Thoracic aorta (tissue), 2 donors: ENCODE measurements at regions not wholly inside any gene's neighbourhood (a gene's known extent, or its start where the extent isn't known, plus 50 kb on each side); places are given as distances from the start of the nearest gene placed in this dataset.

Source experiments
- ATAC-seq: fragments of 150-250 bp; one replicate; pipeline ENCODE4 v1.8.0; 2017; ENCODE audit warnings: low read depth; ENCODE audit not compliant: insufficient number of reproducible peaks, low FRiP score
- DNase-seq: peaks from one replicate; pipeline ENCODE4 v3.0.0-alpha.2; 2020; ENCODE audit warnings: low spot score
- H3K27ac ChIP-seq, 2 donors: fragments of 200-600 bp; sonication (generic); 1 replicate in 1 of 2; 2 replicates in 1 of 2; pipeline ENCODE4 v1.5.1; 2016; ENCODE audit warnings: mild to moderate bottlenecking in 2 of 2, moderate library complexity in 2 of 2
- H3K27me3 ChIP-seq: fragments of 200-600 bp; sonication (generic); replicated peaks from 2 replicates; pipeline ENCODE4 v1.6.0; 2016; ENCODE audit warnings: mild to moderate bottlenecking; ENCODE audit not compliant: insufficient read depth
- H3K36me3 ChIP-seq: fragments of 200-600 bp; sonication (generic); one replicate; pipeline ENCODE4 v1.5.1; 2016
- H3K4me1 ChIP-seq, 2 donors: fragments of 200-600 bp; sonication (generic); 1 replicate in 1 of 2; 2 replicates in 1 of 2; pipeline versions ENCODE4 v1.5.1 to v1.6.0; 2016; ENCODE audit warnings: low read depth in 2 of 2, mild to moderate bottlenecking in 1 of 2; ENCODE audit not compliant: control insufficient read depth in 1 of 2
- H3K4me3 ChIP-seq: fragments of 200-600 bp; sonication (generic); 2 replicates; pipeline ENCODE4 v1.5.1; 2016; ENCODE audit warnings: mild to moderate bottlenecking
- H3K9me3 ChIP-seq: fragments of 200-600 bp; sonication (generic); 2 replicates; pipeline ENCODE4 v1.5.1; 2016
- TF ChIP-seq, protein P1 (sequence below): fragments of 200-600 bp; sonication (generic); IDR thresholded peaks from one replicate; pipeline ENCODE4 v1.5.1; 2019; ENCODE audit warnings: antibody characterized with exemption

DNA sequence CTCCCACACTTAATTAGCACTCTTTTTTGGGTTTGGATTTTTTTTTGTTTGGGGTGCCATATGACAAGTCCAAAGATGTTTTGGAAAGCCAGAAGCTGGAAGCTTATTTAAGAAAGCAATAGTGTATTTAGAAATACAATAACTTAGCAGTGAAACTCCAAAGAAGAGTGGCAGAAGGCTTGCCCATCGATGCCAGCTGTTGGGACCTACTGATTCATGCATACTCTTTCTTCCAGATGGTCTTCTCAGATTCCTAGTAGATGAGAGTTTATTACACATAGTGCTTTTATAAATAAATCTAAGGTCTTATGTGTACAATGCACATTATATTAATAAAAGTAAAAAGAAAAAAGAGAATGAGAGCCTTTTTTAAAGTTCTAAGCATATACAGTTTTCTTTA is 374.6 kb downstream of the OSTF1 start:
- DNase-seq (no peak), ATAC-seq (no peak)
- H3K27ac ChIP-seq: no peak overlapping the region
- no peaks in the 10 kb centered on the region for H3K36me3 ChIP-seq
- H3K4me1 ChIP-seq: peaks cover 0 to 7% of the 10 kb centered on the region in 2 donors
- H3K27me3 ChIP-seq: no peaks in the 10 kb centered on the region
- H3K4me3 ChIP-seq: no peak overlapping the region
- TF ChIP-seq, protein P1, sequence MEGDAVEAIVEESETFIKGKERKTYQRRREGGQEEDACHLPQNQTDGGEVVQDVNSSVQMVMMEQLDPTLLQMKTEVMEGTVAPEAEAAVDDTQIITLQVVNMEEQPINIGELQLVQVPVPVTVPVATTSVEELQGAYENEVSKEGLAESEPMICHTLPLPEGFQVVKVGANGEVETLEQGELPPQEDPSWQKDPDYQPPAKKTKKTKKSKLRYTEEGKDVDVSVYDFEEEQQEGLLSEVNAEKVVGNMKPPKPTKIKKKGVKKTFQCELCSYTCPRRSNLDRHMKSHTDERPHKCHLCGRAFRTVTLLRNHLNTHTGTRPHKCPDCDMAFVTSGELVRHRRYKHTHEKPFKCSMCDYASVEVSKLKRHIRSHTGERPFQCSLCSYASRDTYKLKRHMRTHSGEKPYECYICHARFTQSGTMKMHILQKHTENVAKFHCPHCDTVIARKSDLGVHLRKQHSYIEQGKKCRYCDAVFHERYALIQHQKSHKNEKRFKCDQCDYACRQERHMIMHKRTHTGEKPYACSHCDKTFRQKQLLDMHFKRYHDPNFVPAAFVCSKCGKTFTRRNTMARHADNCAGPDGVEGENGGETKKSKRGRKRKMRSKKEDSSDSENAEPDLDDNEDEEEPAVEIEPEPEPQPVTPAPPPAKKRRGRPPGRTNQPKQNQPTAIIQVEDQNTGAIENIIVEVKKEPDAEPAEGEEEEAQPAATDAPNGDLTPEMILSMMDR: no peak
- no peaks in the 10 kb centered on the region for H3K9me3 ChIP-seq

- DNase-seq (no peak), ATAC-seq (no peak)
- no peak overlapping the region for H3K27ac ChIP-seq
- H3K4me1 ChIP-seq: peaks cover 0 to 7% of the 10 kb centered on the region in 2 donors
- H3K9me3 ChIP-seq: no peaks in the 10 kb centered on the region
- H3K36me3 ChIP-seq: no peaks in the 10 kb centered on the region
- H3K4me3 ChIP-seq: no peak overlapping the region
- TF ChIP-seq, protein P1: no peak
- no peaks in the 10 kb centered on the region for H3K27me3 ChIP-seq
Observed at GRCh38 chr9:75463871-75464270, 375.6 kb downstream of the OSTF1 start.

DNA sequence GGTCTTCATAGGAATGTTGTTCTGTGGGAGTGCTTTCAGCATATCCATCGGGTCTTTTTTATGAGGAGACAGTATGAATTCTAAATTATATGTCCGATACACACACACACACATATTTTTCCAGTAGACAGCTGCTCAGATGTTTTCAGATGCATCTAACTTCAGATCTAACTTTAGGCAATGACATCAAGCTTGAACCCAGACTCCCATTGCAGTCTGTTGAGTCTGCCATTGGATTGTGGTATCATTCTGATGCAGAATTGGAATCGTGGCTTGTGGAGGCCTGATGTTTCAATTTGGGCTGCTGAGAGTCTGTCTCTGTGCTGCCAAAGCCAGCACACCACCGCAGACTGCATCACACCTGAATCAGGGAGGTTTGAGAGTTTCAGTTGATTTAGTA is 376.4 kb downstream of the OSTF1 start:
- no peak for ATAC-seq
- TF ChIP-seq, protein P1: no peak
- H3K4me3 ChIP-seq: no peak overlapping the region

GRCh38 chr9:75467142-75467541 is 378.8 kb downstream of the OSTF1 start:
- DNase-seq: no peak
- H3K4me1 ChIP-seq: no peaks in the 10 kb centered on the region
- H3K9me3 ChIP-seq: no peaks in the 10 kb centered on the region
- no peaks in the 10 kb centered on the region for H3K36me3 ChIP-seq
- ATAC-seq: no peak
- H3K27me3 ChIP-seq: no peaks in the 10 kb centered on the region
- no peak overlapping the region for H3K27ac ChIP-seq
- no peak overlapping the region for H3K4me3 ChIP-seq
- TF ChIP-seq, protein P1: no peak

More for the DNA sequence above, 376.4 kb downstream of the OSTF1 start:
- DNase-seq: no peak
- H3K9me3 ChIP-seq: no peaks in the 10 kb centered on the region
- H3K27ac ChIP-seq: no peak overlapping the region
- H3K4me1 ChIP-seq: peaks cover 0 to 7% of the 10 kb centered on the region in 2 donors
- H3K36me3 ChIP-seq: no peaks in the 10 kb centered on the region
- H3K27me3 ChIP-seq: no peaks in the 10 kb centered on the region

DNA sequence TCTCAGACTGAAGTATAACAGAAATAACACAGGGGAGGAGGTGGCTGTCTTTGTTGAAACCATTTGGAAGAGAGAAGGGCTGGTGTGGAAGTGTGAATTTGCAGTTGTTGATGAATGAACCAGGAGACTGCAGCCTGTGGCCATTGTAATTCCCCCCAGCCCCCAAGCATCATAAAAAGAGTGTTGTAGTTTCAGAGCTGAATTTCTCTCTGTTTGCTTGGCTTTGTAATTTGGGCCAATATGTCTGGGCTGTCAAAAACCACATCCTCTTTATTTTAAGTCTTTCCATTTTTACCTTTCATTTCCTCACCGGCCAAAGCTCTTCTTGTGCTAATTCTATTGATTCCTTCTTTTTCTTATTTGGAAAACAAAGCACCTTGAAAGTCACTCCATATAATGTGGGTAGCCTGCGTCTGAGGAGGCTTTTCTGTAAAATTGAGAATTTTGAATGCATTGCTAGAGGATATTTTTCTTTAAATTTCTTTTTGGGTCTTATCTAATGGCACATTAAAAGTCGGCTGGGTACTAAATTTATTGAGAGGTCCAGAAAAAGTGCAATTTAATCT is 383.3 kb downstream of the OSTF1 start:
- Histone ChIP-seq H3K27ac (no peak overlapping the region), H3K36me3 (no peaks in the 10 kb centered on the region), H3K27me3 (no peaks in the 10 kb centered on the region), H3K4me3 (no peak overlapping the region), H3K4me1 (no peaks in the 10 kb centered on the region), H3K9me3 (no peaks in the 10 kb centered on the region)
- ATAC-seq (no peak), DNase-seq (no peak)
- TF ChIP-seq, protein P1: no peak
